Body of pancreas (tissue), 4 donors: ENCODE measurements at regions not wholly inside any gene's neighbourhood (a gene's known extent, or its start where the extent isn't known, plus 50 kb on each side); places are given as distances from the start of the nearest gene placed in this dataset.

ENCODE experiments used
- CTCF ChIP-seq, 7 experiments: fragments of 450-650 bp in 4 of 7; fragments of 200-600 bp in 3 of 7; sonication (generic) in 3 of 7; IDR thresholded peaks; one replicate each; pipeline ENCODE4 v1.5.1; 2016 to 2019; ENCODE audit warnings: antibody characterized with exemption in 7 of 7
- POLR2A ChIP-seq, 3 donors: fragments of 450-650 bp; IDR thresholded peaks; one replicate each; pipeline ENCODE4 v1.6.1; 2016; ENCODE audit warnings: antibody characterized with exemption in 3 of 3, mild to moderate bottlenecking in 2 of 3

- no peak for TF ChIP-seq CTCF (IDR thresholded peaks at IDR 0.05)
- no peak for TF ChIP-seq POLR2A (IDR thresholded peaks at IDR 0.05)
These were observed 105.3 kb upstream of the LINGO1 start for GRCh38 chr15:77738038-77738370.
